GM06990 (cell line): ENCODE measurements at regions not wholly inside any gene's neighbourhood (a gene's known extent, or its start where the extent isn't known, plus 50 kb on each side); places are given as distances from the start of the nearest gene placed in this dataset.

ENCODE experiments used
- DNase-seq: peaks from one replicate; pipeline ENCODE4 v3.0.0-alpha.2; 2011; ENCODE audit not compliant: insufficient read length; ENCODE audit errors: extremely low read depth
- H3K27me3 ChIP-seq: replicated peaks from 2 replicates; pipeline ENCODE4 v1.6.0; 2011; ENCODE audit warnings: low read length; ENCODE audit not compliant: control insufficient read depth, insufficient read depth
- H3K36me3 ChIP-seq: 2 replicates; pipeline ENCODE4 v1.5.1; 2011; ENCODE audit warnings: low read length; ENCODE audit not compliant: control insufficient read depth, insufficient read depth
- H3K4me3 ChIP-seq: replicated peaks from 2 replicates; pipeline ENCODE4 v1.5.1; 2011; ENCODE audit warnings: low read depth, mild to moderate bottlenecking, control low read depth, low read length
- CTCF ChIP-seq: IDR thresholded peaks from 2 replicates; pipeline ENCODE4 v1.5.1; 2011; ENCODE audit warnings: low read length, control low read depth, mild to moderate bottlenecking, inconsistent platforms; ENCODE audit not compliant: insufficient read depth, poor library complexity, severe bottlenecking

- no peaks in the 10 kb centered on the region for H3K36me3 ChIP-seq
- H3K27me3 ChIP-seq = no peaks in the 10 kb centered on the region
- no peak for DNase-seq
- no peak overlapping the region for H3K4me3 ChIP-seq
- TF ChIP-seq CTCF = no peak
These were observed 200.3 kb upstream of the FUT9 start for GRCh38 chr6:95815389-95816056.

GRCh38 chr6:95819461-95819860 is 196.3 kb upstream of the FUT9 start:
- no peak overlapping the region for H3K4me3 ChIP-seq
- no peaks in the 10 kb centered on the region for H3K36me3 ChIP-seq
- no peak for TF ChIP-seq CTCF
- DNase-seq = no peak
- no peaks in the 10 kb centered on the region for H3K27me3 ChIP-seq

GRCh38 chr6:95819939-95820338 is 195.8 kb upstream of the FUT9 start:
- no peak for DNase-seq
- H3K27me3 ChIP-seq = no peaks in the 10 kb centered on the region
- no peak overlapping the region for H3K4me3 ChIP-seq
- H3K36me3 ChIP-seq = no peaks in the 10 kb centered on the region
- TF ChIP-seq CTCF = peak; percentile 38

GRCh38 chr6:95830859-95831557 is 184.8 kb upstream of the FUT9 start:
- H3K4me3 ChIP-seq = no peak overlapping the region
- no peak for TF ChIP-seq CTCF
- DNase-seq = no peak
- H3K27me3 ChIP-seq = no peaks in the 10 kb centered on the region
- no peaks in the 10 kb centered on the region for H3K36me3 ChIP-seq

- Histone ChIP-seq H3K36me3 (no peaks in the 10 kb centered on the region), H3K27me3 (no peaks in the 10 kb centered on the region), H3K4me3 (no peak overlapping the region)
- no peak for TF ChIP-seq CTCF
- no peak for DNase-seq
These were observed 177.9 kb upstream of the FUT9 start for GRCh38 chr6:95837890-95838289.
